Heart left ventricle (tissue), 13 donors: ENCODE measurements at regions not wholly inside any gene's neighbourhood (a gene's known extent, or its start where the extent isn't known, plus 50 kb on each side); places are given as distances from the start of the nearest gene placed in this dataset.

Source experiments
- POLR2A ChIP-seq, 2 donors: fragments of 450-650 bp; IDR thresholded peaks; one replicate each; pipeline ENCODE4 v1.6.1; 2017; ENCODE audit warnings: antibody characterized with exemption in 2 of 2, mild to moderate bottlenecking in 2 of 2, moderate library complexity in 2 of 2
- TF ChIP-seq, protein P1 (sequence below), 12 donors: fragments of 200-600 bp; sonication (generic) in 4 of 12; IDR thresholded peaks; one replicate each; pipeline versions ENCODE4 v1.5.0 to v1.8.0; 2018 to 2022; ENCODE audit warnings: antibody characterized with exemption in 12 of 12, mild to moderate bottlenecking in 5 of 12
- donor health status: ischemic (EF 13 %, LVEDD 7.1; RV severe dilation, severe dysfunction).
- donor health status: DM: no; HTN: yes; CAD: no.
- donor health status: DM: no; HTN: no; CAD: no.
- donor health status: ischemic (EF 25% LVEDD 6.9; RV normal size, moderate dysfunction).
- donor health status: ischemic (EF 25% LVEDD 5.7; RV mildly dilated, moderate dysfunction).
- donor health status: ischemic (EF 35%, LVEDD 5.7; RV mildly dilated, moderate dysfunction).
- donor health status: nonischemic (EF 11% LVEDD 7.7; RV severe dilation, severe dysfunction).
- donor health status: DM: yes; HTN: yes; CAD: no.
- donor health status: PGD.
- donor health status: ischemic (EF 29% LVEDD 5.4; RV normal size, mild dysfunction).
- donor health status: nonischemic (EF 23%, LVEDD 6.1; RV moderate dilation, normal function).

GRCh38 chr4:32950866-32951265 lies 2230.7 kb downstream of the PCDH7 start:
- TF ChIP-seq, protein P1, sequence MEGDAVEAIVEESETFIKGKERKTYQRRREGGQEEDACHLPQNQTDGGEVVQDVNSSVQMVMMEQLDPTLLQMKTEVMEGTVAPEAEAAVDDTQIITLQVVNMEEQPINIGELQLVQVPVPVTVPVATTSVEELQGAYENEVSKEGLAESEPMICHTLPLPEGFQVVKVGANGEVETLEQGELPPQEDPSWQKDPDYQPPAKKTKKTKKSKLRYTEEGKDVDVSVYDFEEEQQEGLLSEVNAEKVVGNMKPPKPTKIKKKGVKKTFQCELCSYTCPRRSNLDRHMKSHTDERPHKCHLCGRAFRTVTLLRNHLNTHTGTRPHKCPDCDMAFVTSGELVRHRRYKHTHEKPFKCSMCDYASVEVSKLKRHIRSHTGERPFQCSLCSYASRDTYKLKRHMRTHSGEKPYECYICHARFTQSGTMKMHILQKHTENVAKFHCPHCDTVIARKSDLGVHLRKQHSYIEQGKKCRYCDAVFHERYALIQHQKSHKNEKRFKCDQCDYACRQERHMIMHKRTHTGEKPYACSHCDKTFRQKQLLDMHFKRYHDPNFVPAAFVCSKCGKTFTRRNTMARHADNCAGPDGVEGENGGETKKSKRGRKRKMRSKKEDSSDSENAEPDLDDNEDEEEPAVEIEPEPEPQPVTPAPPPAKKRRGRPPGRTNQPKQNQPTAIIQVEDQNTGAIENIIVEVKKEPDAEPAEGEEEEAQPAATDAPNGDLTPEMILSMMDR (IDR thresholded peaks at IDR 0.05), result no peak
- TF ChIP-seq POLR2A (IDR thresholded peaks at IDR 0.05), result no peak
